GM12892 (cell line): ENCODE measurements at regions not wholly inside any gene's neighbourhood (a gene's known extent, or its start where the extent isn't known, plus 50 kb on each side); places are given as distances from the start of the nearest gene placed in this dataset.

Experiments used
- DNase-seq: peaks from one replicate; pipeline ENCODE4 v3.0.0; 2011; ENCODE audit not compliant: insufficient read length
- FAIRE-seq: peaks from 2 replicates; lab custom pipeline; 2011; peaks lifted over from hg19 to GRCh38; lab: Jason Lieb, UNC
- POLR2A ChIP-seq: IDR thresholded peaks from 2 replicates; pipeline ENCODE4 v1.6.1; 2011; ENCODE audit warnings: low read depth, low read length, control low read depth
- POLR2AphosphoS5 ChIP-seq: IDR thresholded peaks from 2 replicates; pipeline ENCODE4 v1.6.1; 2011; ENCODE audit warnings: low read depth, low read length, control low read depth
- TAF1 ChIP-seq: IDR thresholded peaks from 2 replicates; pipeline ENCODE4 v1.6.1; 2011; ENCODE audit warnings: low read depth, mild to moderate bottlenecking, control low read depth, low read length, borderline replicate concordance

DNA sequence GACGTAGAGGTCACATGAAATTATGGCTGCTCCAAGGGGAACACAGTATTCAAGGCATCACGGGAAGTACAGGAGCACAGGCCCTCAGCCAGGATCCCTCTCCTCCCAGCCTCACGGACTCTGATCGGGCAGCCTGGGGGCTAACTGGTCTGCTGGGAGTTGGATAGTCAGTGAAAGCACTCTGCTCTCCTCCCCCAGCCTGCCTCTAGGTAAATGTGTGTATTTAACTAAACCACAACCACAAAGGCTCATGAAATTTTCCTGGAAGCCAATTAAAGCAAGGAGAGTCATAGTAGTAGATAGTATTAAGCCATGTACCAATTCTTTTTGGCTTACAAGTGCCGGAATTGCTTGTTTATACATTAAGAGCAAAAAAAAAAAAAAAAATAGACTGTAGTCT, 254.3 kb downstream of the MSRB3 start:
- FAIRE-seq (no peak), DNase-seq (no peak)
- TF ChIP-seq TAF1 (no peak), POLR2A (no peak), POLR2AphosphoS5 (no peak)

GRCh38 chr12:65533177-65533883, 254.8 kb downstream of the MSRB3 start:
- no peak for TF ChIP-seq POLR2AphosphoS5
- no peak for TF ChIP-seq POLR2A
- no peak for TF ChIP-seq TAF1
- DNase-seq (no peak), FAIRE-seq (no peak)

DNA sequence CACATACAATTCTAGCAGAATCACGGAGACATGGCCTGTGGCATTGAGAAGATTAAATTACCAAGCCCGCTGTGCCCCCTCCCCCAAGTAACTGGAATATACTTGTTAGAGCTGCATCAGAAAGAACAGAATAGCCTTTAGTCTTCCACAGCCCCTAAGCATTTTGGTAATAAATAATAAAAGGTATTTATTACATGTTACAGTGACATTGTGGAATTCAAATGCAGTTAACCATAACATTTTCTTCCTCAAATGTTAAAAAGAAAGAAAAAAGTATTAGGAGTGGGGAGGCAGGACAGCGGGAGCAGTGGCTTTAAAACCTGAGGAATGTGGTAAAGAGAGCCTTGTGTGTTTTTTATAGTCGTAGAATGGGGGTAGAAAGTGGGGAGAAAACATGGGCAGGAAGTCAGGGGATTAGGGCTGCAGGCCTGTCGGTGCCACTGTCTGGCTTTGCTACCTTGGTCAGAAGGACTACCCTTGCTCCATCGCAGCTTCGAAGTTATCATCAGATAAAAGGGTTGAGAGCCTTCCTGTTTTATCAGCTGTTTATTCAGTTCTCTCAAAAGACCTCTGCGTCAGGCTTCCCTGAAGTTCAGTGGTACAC, 255.9 kb downstream of the MSRB3 start:
- FAIRE-seq = no peak
- TF ChIP-seq POLR2A (no peak), POLR2AphosphoS5 (no peak), TAF1 (no peak)
- DNase-seq = no peak

GRCh38 chr12:65535946-65536345, 257.5 kb downstream of the MSRB3 start:
- FAIRE-seq = no peak

GRCh38 chr12:65536351-65536750, 257.9 kb downstream of the MSRB3 start:
- no peak for DNase-seq
- no peak for FAIRE-seq
- TF ChIP-seq POLR2AphosphoS5 = no peak
- no peak for TF ChIP-seq TAF1
- TF ChIP-seq POLR2A = no peak

More at GRCh38 chr12:65535946-65536345, 257.5 kb downstream of the MSRB3 start:
- DNase-seq = no peak
- no peak for TF ChIP-seq TAF1
- TF ChIP-seq POLR2AphosphoS5 = no peak

DNA sequence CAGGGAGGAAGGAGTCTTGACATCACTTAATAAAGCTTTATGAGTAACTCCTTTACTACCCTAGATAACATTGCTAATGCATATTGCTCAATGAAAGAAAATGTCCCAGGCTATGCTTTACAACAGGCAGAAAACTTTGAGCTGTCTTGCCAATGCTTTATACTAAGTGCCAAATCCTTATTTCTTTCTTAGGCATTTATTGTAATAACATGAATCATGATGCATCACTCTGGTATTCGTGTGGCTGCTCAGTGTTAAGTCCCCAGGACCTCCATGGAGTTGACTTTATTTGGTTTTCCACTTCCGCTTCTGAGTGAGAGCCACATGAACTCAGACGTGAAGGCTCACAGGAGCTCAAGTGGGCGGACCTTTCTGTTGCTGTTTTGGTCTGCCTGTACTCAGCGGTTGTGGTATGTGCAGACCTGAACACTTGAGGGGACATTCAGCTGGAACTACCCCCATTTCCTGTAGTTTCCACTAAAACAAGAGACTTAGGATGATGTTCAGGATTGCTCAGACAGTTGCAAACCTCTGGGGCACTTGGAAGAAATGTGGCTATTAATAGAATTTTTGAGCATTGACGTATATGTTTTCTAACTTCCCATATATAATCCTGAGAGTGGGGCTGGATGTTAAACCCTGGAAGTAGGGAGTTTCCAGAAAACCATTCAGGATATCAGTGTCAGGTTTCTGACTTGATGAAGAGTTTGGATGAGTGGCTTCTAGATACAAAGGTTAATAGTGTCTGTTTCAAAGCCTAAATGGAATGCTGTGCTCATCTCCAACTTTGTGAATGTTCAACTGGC, 258.6 kb downstream of the MSRB3 start:
- TF ChIP-seq POLR2AphosphoS5 (no peak), TAF1 (no peak), POLR2A (no peak)
- FAIRE-seq = no peak
- no peak for DNase-seq

- TF ChIP-seq POLR2A (no peak), TAF1 (no peak), POLR2AphosphoS5 (no peak)
- DNase-seq = no peak
- FAIRE-seq = no peak
These were observed 259.5 kb downstream of the MSRB3 start for GRCh38 chr12:65537978-65538377.

- no peak for FAIRE-seq
- TF ChIP-seq TAF1 (no peak), POLR2A (no peak), POLR2AphosphoS5 (no peak)
- no peak for DNase-seq
These were observed 260.5 kb downstream of the MSRB3 start for GRCh38 chr12:65539023-65539422.

- FAIRE-seq (no peak), DNase-seq (no peak)
- no peak for TF ChIP-seq POLR2A
- TF ChIP-seq TAF1 = no peak
- TF ChIP-seq POLR2AphosphoS5 = no peak
These were observed 261.7 kb downstream of the MSRB3 start for GRCh38 chr12:65540140-65540539.

DNA sequence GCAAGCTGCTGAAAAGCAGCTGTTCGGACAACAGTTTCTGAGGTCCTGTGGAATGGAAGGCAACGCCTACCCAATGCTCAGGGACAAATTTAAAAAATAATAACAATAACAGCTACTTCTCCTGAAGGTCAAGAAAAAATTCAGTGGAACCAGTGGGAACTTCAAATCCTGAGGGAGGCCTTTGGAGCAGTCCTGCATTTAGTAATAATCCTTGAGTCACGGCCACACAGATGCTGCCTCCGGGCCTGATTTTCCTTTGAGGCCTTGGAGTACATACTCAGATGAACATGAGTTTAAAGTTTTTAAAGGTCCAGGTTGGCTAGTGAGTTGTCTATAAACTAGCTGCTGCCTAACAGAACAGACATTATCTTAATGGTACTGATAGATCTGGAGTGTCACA, 268.0 kb downstream of the MSRB3 start:
- DNase-seq = no peak
- TF ChIP-seq POLR2AphosphoS5 = no peak
- no peak for TF ChIP-seq POLR2A
- TF ChIP-seq TAF1 = no peak
- FAIRE-seq = no peak

DNA sequence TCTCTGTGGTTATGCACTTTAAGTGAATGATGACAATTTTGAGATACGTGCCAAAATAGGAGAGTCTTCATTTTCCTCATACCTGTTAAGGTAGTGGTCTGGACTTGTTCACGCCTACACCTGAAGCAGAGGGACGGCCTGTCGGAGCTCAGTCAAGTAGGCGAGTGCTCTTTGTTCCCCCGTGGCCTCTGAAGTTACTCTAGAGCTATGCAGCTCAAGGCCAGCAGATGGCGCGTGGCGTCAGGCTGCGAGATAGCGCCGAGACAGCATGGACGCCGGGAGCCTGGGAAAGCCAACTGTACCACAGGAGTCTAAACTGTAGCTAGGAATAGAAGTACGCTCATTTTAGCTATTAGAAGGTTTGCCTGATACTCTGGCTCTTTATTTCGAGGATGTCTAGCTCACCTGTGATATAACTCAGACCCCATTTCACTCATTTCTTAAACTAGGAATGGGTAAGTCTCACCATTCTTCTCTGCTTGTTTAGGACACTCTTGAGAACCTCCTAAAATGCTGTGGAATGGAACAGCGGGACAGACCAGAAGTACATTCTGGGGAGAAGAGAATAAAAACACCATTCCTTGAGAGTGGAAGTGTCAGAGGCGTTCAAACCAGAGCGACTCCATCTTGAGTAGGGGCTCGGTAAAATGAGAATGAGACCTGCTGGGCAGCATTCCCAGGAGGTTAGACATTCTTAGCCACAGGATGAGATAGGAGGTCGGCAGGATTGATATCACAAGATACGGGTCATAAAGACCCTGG, 267.4 kb upstream of the HMGA2 start:
- FAIRE-seq (peak; percentile 82), DNase-seq (peak; percentile 49)
- TF ChIP-seq POLR2AphosphoS5 = no peak
- TF ChIP-seq POLR2A = no peak
- no peak for TF ChIP-seq TAF1
